GM23338 (cell line): ENCODE measurements at regions not wholly inside any gene's neighbourhood (a gene's known extent, or its start where the extent isn't known, plus 50 kb on each side); places are given as distances from the start of the nearest gene placed in this dataset.

ENCODE experiments used
- CREB1 ChIP-seq: fragments of 250-450 bp; sonication (Bioruptor Pico); IDR thresholded peaks from 2 replicates; pipeline ENCODE4 v1.5.0; 2020; ENCODE audit warnings: low read depth, mild to moderate bottlenecking, moderate library complexity
- CTCF ChIP-seq, 2 experiments: fragments of 200-600 bp in 1 of 2; sonication (generic) in 1 of 2; conservative IDR thresholded peaks; 2 replicates each; pipeline versions ENCODE4 v1.5.1 to v1.6.1; 2016 to 2017; ENCODE audit warnings: antibody characterized with exemption in 2 of 2, low read depth in 2 of 2, mild to moderate bottlenecking in 2 of 2, moderate library complexity in 1 of 2
- EZH2 ChIP-seq: fragments of 200-600 bp; sonication (generic); IDR thresholded peaks from one replicate; pipeline ENCODE4 v1.8.0; 2017; ENCODE audit warnings: antibody characterized with exemption, mild to moderate bottlenecking, low read depth; ENCODE audit not compliant: unreplicated experiment
- EZH2phosphoT487 ChIP-seq: fragments of 200-600 bp; sonication (generic); IDR thresholded peaks from one replicate; pipeline ENCODE4 v1.8.1; 2018; ENCODE audit warnings: antibody characterized with exemption; ENCODE audit not compliant: unreplicated experiment
- JUNB ChIP-seq: IDR thresholded peaks from one replicate; pipeline ENCODE4 v1.6.1; 2016; ENCODE audit warnings: antibody characterized with exemption; ENCODE audit not compliant: unreplicated experiment
- NANOG ChIP-seq: IDR thresholded peaks from 2 replicates; pipeline ENCODE4 v1.6.1; 2016; ENCODE audit warnings: antibody characterized with exemption, borderline replicate concordance
- POLR2AphosphoS5 ChIP-seq: IDR thresholded peaks from 2 replicates; pipeline ENCODE4 v1.6.1; 2016; ENCODE audit warnings: antibody characterized with exemption, low read depth
- ZNF331 ChIP-seq: fragments of 250-450 bp; sonication (Bioruptor Pico); IDR thresholded peaks from 2 replicates; pipeline ENCODE4 v1.5.0; 2020; ENCODE audit warnings: low read depth, mild to moderate bottlenecking, moderate library complexity
- TF ChIP-seq, protein P1 (sequence below): IDR thresholded peaks from one replicate; pipeline ENCODE4 v1.6.1; 2018; ENCODE audit warnings: antibody characterized with exemption; ENCODE audit not compliant: unreplicated experiment
- TF ChIP-seq, protein P2 (sequence below): IDR thresholded peaks from 2 replicates; pipeline ENCODE4 v1.6.1; 2016; ENCODE audit warnings: antibody characterized with exemption

DNA sequence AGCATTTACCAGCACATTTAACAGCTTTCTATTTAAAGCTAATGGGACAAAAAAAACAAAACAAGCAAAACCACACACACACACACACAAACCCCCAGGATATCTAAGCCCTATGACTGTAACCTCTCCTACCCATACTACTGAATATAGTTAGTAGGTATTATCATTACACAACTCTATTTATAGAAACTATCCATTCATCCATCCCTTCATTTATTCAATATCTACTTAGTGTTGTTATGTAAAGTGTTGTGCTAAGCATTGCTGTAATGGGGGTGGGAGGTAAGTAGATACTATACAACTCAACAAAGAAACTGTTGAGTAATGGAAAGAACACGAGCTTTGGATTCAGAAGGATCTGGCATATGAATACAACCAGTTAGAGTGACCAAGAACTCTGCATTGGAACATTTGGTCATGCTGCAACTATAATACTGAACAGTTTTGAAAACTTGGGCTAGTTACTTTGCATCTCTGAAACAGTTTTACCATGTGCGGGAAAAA, 82.3 kb upstream of the ZNF608 start:
- TF ChIP-seq CTCF (conservative IDR thresholded peaks at IDR 0.05; ENCODE audit: low read depth in 2 of 2) (no peak), POLR2AphosphoS5 (no peak), CREB1 (CRISPR knock-in tag) (no peak), EZH2 (no peak), JUNB (no peak), ZNF331 (CRISPR knock-in tag) (no peak), NANOG (no peak), EZH2phosphoT487 (no peak)
- TF ChIP-seq, protein P1, sequence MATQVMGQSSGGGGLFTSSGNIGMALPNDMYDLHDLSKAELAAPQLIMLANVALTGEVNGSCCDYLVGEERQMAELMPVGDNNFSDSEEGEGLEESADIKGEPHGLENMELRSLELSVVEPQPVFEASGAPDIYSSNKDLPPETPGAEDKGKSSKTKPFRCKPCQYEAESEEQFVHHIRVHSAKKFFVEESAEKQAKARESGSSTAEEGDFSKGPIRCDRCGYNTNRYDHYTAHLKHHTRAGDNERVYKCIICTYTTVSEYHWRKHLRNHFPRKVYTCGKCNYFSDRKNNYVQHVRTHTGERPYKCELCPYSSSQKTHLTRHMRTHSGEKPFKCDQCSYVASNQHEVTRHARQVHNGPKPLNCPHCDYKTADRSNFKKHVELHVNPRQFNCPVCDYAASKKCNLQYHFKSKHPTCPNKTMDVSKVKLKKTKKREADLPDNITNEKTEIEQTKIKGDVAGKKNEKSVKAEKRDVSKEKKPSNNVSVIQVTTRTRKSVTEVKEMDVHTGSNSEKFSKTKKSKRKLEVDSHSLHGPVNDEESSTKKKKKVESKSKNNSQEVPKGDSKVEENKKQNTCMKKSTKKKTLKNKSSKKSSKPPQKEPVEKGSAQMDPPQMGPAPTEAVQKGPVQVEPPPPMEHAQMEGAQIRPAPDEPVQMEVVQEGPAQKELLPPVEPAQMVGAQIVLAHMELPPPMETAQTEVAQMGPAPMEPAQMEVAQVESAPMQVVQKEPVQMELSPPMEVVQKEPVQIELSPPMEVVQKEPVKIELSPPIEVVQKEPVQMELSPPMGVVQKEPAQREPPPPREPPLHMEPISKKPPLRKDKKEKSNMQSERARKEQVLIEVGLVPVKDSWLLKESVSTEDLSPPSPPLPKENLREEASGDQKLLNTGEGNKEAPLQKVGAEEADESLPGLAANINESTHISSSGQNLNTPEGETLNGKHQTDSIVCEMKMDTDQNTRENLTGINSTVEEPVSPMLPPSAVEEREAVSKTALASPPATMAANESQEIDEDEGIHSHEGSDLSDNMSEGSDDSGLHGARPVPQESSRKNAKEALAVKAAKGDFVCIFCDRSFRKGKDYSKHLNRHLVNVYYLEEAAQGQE, result no peak
- TF ChIP-seq, protein P2, sequence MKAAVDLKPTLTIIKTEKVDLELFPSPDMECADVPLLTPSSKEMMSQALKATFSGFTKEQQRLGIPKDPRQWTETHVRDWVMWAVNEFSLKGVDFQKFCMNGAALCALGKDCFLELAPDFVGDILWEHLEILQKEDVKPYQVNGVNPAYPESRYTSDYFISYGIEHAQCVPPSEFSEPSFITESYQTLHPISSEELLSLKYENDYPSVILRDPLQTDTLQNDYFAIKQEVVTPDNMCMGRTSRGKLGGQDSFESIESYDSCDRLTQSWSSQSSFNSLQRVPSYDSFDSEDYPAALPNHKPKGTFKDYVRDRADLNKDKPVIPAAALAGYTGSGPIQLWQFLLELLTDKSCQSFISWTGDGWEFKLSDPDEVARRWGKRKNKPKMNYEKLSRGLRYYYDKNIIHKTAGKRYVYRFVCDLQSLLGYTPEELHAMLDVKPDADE, result no peak
